NCI-H146 treated with DMSO at 0.1 percent for 48 hours (cell line): ENCODE measurements at regions not wholly inside any gene's neighbourhood (a gene's known extent, or its start where the extent isn't known, plus 50 kb on each side); places are given as distances from the start of the nearest gene placed in this dataset.

Source experiments
- DNase-seq: peaks from one replicate; lab custom pipeline; 2025; ENCODE audit not compliant: unreplicated experiment; lab: John Stamatoyannopoulos, UW

GRCh38 chr15:35596285-35596684 lies 50.3 kb upstream of the DPH6 start:
- no peak for DNase-seq

- no peak for DNase-seq
Observed at GRCh38 chr15:35602836-35603235, 56.9 kb upstream of the DPH6 start.

- DNase-seq: no peak
Observed at GRCh38 chr15:35603301-35603700, 57.3 kb upstream of the DPH6 start.

- no peak for DNase-seq
Observed at GRCh38 chr15:35603856-35604255, 57.9 kb upstream of the DPH6 start.

- no peak for DNase-seq
Observed at GRCh38 chr15:35605764-35606449, 59.9 kb upstream of the DPH6 start.

GRCh38 chr15:35606450-35606779 lies 60.5 kb upstream of the DPH6 start:
- no peak for DNase-seq

GRCh38 chr15:35616498-35617271 lies 70.7 kb upstream of the DPH6 start:
- DNase-seq: no peak

GRCh38 chr15:35618260-35619188 lies 72.6 kb upstream of the DPH6 start:
- no peak for DNase-seq

GRCh38 chr15:35622641-35623340 lies 76.8 kb upstream of the DPH6 start:
- no peak for DNase-seq

GRCh38 chr15:35624881-35625280 lies 78.9 kb upstream of the DPH6 start:
- DNase-seq: no peak

GRCh38 chr15:35626571-35627318 lies 80.8 kb upstream of the DPH6 start:
- no peak for DNase-seq

- DNase-seq: no peak
Observed at GRCh38 chr15:35627696-35628095, 81.7 kb upstream of the DPH6 start.

- no peak for DNase-seq
Observed at GRCh38 chr15:35629766-35630165, 83.8 kb upstream of the DPH6 start.

GRCh38 chr15:35630532-35630931 lies 84.6 kb upstream of the DPH6 start:
- no peak for DNase-seq

- DNase-seq: no peak
Observed at GRCh38 chr15:35630985-35631384, 85.0 kb upstream of the DPH6 start.

GRCh38 chr15:35633677-35634076 lies 87.7 kb upstream of the DPH6 start:
- no peak for DNase-seq

GRCh38 chr15:35646790-35647189 lies 100.8 kb upstream of the DPH6 start:
- DNase-seq: no peak

- DNase-seq: no peak
Observed at GRCh38 chr15:35647303-35647702, 101.3 kb upstream of the DPH6 start.

- DNase-seq: no peak
Observed at GRCh38 chr15:35648941-35649340, 103.0 kb upstream of the DPH6 start.

GRCh38 chr15:35649575-35649974 lies 103.6 kb upstream of the DPH6 start:
- DNase-seq: no peak
